ENCODE measurements at regions not wholly inside any gene's neighbourhood (a gene's known extent, or its start where the extent isn't known, plus 50 kb on each side); places are given as distances from the start of the nearest gene placed in this dataset.

DNA sequence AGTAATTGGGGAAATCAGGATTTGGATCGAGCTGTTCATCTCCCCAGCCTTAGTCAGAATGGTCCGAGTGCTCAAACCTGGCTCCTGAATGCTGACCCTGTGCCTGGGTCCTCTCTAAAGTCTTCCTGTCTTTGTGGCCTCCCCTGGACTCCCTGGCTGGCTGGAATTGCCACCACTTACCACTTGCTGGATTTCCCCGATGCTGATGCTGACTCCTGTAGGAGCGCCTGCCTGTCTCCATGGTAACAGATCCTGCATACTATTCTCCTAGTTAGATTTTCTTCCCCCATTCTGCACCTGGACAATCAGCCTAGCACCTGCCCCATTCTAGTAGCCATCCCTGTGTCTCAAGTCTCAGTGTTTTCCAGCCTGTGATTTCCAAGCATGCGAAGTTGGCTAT is 382.2 kb upstream of the ESRRG start:
- Histone ChIP-seq H3K27ac (ENCODE audit: low read depth, low read length) (no peak overlapping the region), H3K27me3 (ENCODE audit: control insufficient read depth in 3 of 3, insufficient read depth in 3 of 3, low read length in 3 of 3) (no peaks in the 10 kb centered on the region), H3K36me3 (ENCODE audit: control insufficient read depth in 3 of 3, insufficient read depth in 3 of 3, low read length in 3 of 3) (no peaks in the 10 kb centered on the region), H3K4me1 (ENCODE audit: control insufficient read depth in 3 of 3, insufficient read depth in 3 of 3, low read length in 3 of 3) (no peaks in the 10 kb centered on the region), H3K9me3 (ENCODE audit: control insufficient read depth in 3 of 3, low read length in 3 of 3) (no peaks in the 10 kb centered on the region), H3K4me3 (ENCODE audit: low read length in 3 of 3) (no peak overlapping the region), H3K9ac (ENCODE audit: low read depth in 1 of 3, low read length in 3 of 3) (no peak overlapping the region)

DNA sequence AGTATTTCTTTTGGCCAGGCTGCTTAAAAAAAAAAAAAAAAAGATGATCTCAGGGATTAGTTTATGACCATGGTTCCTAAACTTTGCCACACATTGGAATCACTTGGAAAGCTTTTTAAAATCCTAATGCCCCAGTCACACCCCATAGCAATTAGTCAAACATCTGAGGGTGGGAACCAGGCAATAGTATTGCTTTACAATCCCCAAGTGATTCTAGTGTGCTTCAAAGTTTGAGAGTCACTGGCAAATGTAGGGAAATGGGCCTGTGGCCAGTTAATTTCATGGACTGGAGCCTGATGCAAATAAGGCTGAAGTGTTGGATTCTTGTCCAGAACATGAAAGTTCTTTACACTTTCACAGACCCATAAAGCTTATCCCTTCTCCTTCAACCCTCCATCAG is 374.6 kb upstream of the ESRRG start:
- Histone ChIP-seq H3K4me3 (ENCODE audit: low read length in 3 of 3) (no peak overlapping the region), H3K36me3 (ENCODE audit: control insufficient read depth in 3 of 3, insufficient read depth in 3 of 3, low read length in 3 of 3) (no peaks in the 10 kb centered on the region), H3K27ac (ENCODE audit: low read depth, low read length) (no peak overlapping the region), H3K4me1 (ENCODE audit: control insufficient read depth in 3 of 3, insufficient read depth in 3 of 3, low read length in 3 of 3) (peaks cover 0 to 4% (median 3%) of the 10 kb centered on the region in 3 donors), H3K27me3 (ENCODE audit: control insufficient read depth in 3 of 3, insufficient read depth in 3 of 3, low read length in 3 of 3) (no peaks in the 10 kb centered on the region), H3K9me3 (ENCODE audit: control insufficient read depth in 3 of 3, low read length in 3 of 3) (no peaks in the 10 kb centered on the region), H3K9ac (ENCODE audit: low read depth in 1 of 3, low read length in 3 of 3) (no peak overlapping the region)

DNA sequence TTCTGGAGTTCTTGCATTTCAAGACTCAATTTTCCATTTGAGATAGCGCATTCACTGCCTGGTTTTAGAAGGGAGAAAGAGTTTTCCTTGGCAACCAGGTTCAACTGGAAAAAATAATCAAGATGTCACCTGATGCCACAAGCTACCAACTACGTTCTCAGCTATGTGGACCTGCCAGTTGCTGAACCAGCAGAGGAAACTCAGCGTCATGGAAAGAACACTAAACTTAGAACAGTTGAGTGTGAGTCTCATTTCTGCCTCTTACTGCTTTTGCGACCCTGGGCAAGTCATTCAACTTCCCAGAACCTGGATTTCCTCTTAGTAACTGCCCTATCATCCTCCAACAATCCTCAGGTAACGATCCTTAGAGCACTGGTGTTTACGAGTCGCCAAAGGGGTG is 373.0 kb upstream of the ESRRG start:
- Histone ChIP-seq H3K27ac (ENCODE audit: low read depth, low read length) (no peak overlapping the region), H3K4me1 (ENCODE audit: control insufficient read depth in 3 of 3, insufficient read depth in 3 of 3, low read length in 3 of 3) (peaks cover 0 to 4% (median 3%) of the 10 kb centered on the region in 3 donors), H3K9me3 (ENCODE audit: control insufficient read depth in 3 of 3, low read length in 3 of 3) (no peaks in the 10 kb centered on the region), H3K27me3 (ENCODE audit: control insufficient read depth in 3 of 3, insufficient read depth in 3 of 3, low read length in 3 of 3) (no peaks in the 10 kb centered on the region), H3K4me3 (ENCODE audit: low read length in 3 of 3) (no peak overlapping the region), H3K36me3 (ENCODE audit: control insufficient read depth in 3 of 3, insufficient read depth in 3 of 3, low read length in 3 of 3) (no peaks in the 10 kb centered on the region), H3K9ac (ENCODE audit: low read depth in 1 of 3, low read length in 3 of 3) (no peak overlapping the region)

- Histone ChIP-seq H3K4me3 (ENCODE audit: low read length in 3 of 3) (no peak overlapping the region), H3K27me3 (ENCODE audit: control insufficient read depth in 3 of 3, insufficient read depth in 3 of 3, low read length in 3 of 3) (no peaks in the 10 kb centered on the region), H3K9ac (ENCODE audit: low read depth in 1 of 3, low read length in 3 of 3) (no peak overlapping the region), H3K9me3 (ENCODE audit: control insufficient read depth in 3 of 3, low read length in 3 of 3) (no peaks in the 10 kb centered on the region), H3K36me3 (ENCODE audit: control insufficient read depth in 3 of 3, insufficient read depth in 3 of 3, low read length in 3 of 3) (no peaks in the 10 kb centered on the region), H3K27ac (ENCODE audit: low read depth, low read length) (no peak overlapping the region), H3K4me1 (ENCODE audit: control insufficient read depth in 3 of 3, insufficient read depth in 3 of 3, low read length in 3 of 3) (peaks cover 2 to 8% (median 3%) of the 10 kb centered on the region in 3 donors)
These were observed 371.9 kb upstream of the ESRRG start for GRCh38 chr1:217095050-217095622.

- Histone ChIP-seq H3K27me3 (ENCODE audit: control insufficient read depth in 3 of 3, insufficient read depth in 3 of 3, low read length in 3 of 3) (peaks cover 0 to 5% (median 0%) of the 10 kb centered on the region in 3 donors), H3K36me3 (ENCODE audit: control insufficient read depth in 3 of 3, insufficient read depth in 3 of 3, low read length in 3 of 3) (no peaks in the 10 kb centered on the region), H3K9me3 (ENCODE audit: control insufficient read depth in 3 of 3, low read length in 3 of 3) (no peaks in the 10 kb centered on the region), H3K27ac (ENCODE audit: low read depth, low read length) (no peak overlapping the region), H3K4me1 (ENCODE audit: control insufficient read depth in 3 of 3, insufficient read depth in 3 of 3, low read length in 3 of 3) (peaks cover 11 to 12% (median 11%) of the 10 kb centered on the region in 3 donors), H3K4me3 (ENCODE audit: low read length in 3 of 3) (no peak overlapping the region), H3K9ac (ENCODE audit: low read depth in 1 of 3, low read length in 3 of 3) (no peak overlapping the region)
These were observed 368.3 kb upstream of the ESRRG start for GRCh38 chr1:217091561-217091960.

GRCh38 chr1:217090060-217090911 is 367.1 kb upstream of the ESRRG start:
- peak overlapping the region; percentile 0 for H3K27ac ChIP-seq (ENCODE audit: low read depth, low read length)

DNA sequence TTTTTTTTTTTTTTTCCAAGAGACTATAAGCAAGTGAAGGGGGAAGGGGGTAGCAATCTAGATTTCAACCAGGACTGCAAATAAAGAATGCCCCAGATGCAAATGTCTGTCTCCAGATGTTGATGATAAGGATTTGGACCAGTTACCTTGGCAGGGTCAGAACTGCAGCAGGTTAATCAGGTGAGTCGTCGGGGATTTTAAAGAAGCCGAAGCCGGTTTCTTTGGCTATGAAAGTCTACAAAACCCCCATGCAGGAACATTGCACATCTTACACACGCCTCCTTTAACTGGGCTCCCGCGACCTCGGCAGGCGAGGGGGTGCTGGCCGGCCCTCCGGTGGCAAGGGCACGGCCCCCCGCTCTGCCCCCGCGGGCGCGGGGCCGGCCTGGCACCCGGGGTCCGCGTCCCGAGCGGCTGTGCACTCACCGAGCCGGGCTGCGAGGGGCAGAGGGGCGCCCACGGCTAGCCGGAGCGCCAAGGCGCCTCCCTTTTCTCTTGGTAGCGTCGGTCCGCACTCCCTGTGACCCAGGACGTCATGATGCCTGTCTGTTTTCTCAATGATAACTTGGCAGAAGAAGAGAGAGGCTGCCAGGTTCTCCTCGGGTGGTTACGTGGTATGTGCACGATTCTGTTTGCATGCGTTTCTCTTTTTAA is 366.3 kb upstream of the ESRRG start:
- no peaks in the 10 kb centered on the region for H3K36me3 ChIP-seq (ENCODE audit: control insufficient read depth in 3 of 3, insufficient read depth in 3 of 3, low read length in 3 of 3)
- H3K4me1 ChIP-seq (ENCODE audit: control insufficient read depth in 3 of 3, insufficient read depth in 3 of 3, low read length in 3 of 3), result peaks cover 8 to 11% (median 9%) of the 10 kb centered on the region in 3 donors
- no peak overlapping the region for H3K27ac ChIP-seq (ENCODE audit: low read depth, low read length)
- H3K9me3 ChIP-seq (ENCODE audit: control insufficient read depth in 3 of 3, low read length in 3 of 3), result no peaks in the 10 kb centered on the region
- H3K27me3 ChIP-seq (ENCODE audit: control insufficient read depth in 3 of 3, insufficient read depth in 3 of 3, low read length in 3 of 3), result peaks cover 0 to 5% (median 0%) of the 10 kb centered on the region in 3 donors
- peak overlapping the region; percentile 59 to 72 (median 66) for H3K4me3 ChIP-seq (ENCODE audit: low read length in 3 of 3)
- peak overlapping the region in 2 of 3 donors; percentile 34 to 81 for H3K9ac ChIP-seq (ENCODE audit: low read depth in 1 of 3, low read length in 3 of 3)

More at GRCh38 chr1:217090060-217090911, 367.1 kb upstream of the ESRRG start:
- Histone ChIP-seq H3K4me3 (ENCODE audit: low read length in 3 of 3) (peak overlapping the region; percentile 59 to 72 (median 66)), H3K27me3 (ENCODE audit: control insufficient read depth in 3 of 3, insufficient read depth in 3 of 3, low read length in 3 of 3) (peaks cover 0 to 5% (median 0%) of the 10 kb centered on the region in 3 donors), H3K4me1 (ENCODE audit: control insufficient read depth in 3 of 3, insufficient read depth in 3 of 3, low read length in 3 of 3) (peaks cover 8 to 11% (median 9%) of the 10 kb centered on the region in 3 donors), H3K9ac (ENCODE audit: low read depth in 1 of 3, low read length in 3 of 3) (peak overlapping the region; percentile 34 to 81 (median 46)), H3K36me3 (ENCODE audit: control insufficient read depth in 3 of 3, insufficient read depth in 3 of 3, low read length in 3 of 3) (no peaks in the 10 kb centered on the region), H3K9me3 (ENCODE audit: control insufficient read depth in 3 of 3, low read length in 3 of 3) (no peaks in the 10 kb centered on the region)

GRCh38 chr1:217088521-217089284 is 365.5 kb upstream of the ESRRG start:
- Histone ChIP-seq H3K27me3 (ENCODE audit: control insufficient read depth in 3 of 3, insufficient read depth in 3 of 3, low read length in 3 of 3) (peaks cover 0 to 5% (median 0%) of the 10 kb centered on the region in 3 donors), H3K4me3 (ENCODE audit: low read length in 3 of 3) (peak overlapping the region in 2 of 3 donors; percentile 55 to 66), H3K9ac (ENCODE audit: low read depth in 1 of 3, low read length in 3 of 3) (no peak overlapping the region), H3K9me3 (ENCODE audit: control insufficient read depth in 3 of 3, low read length in 3 of 3) (no peaks in the 10 kb centered on the region), H3K4me1 (ENCODE audit: control insufficient read depth in 3 of 3, insufficient read depth in 3 of 3, low read length in 3 of 3) (peaks cover 8 to 11% (median 9%) of the 10 kb centered on the region in 3 donors), H3K36me3 (ENCODE audit: control insufficient read depth in 3 of 3, insufficient read depth in 3 of 3, low read length in 3 of 3) (no peaks in the 10 kb centered on the region), H3K27ac (ENCODE audit: low read depth, low read length) (no peak overlapping the region)

GRCh38 chr1:217088011-217088410 is 364.8 kb upstream of the ESRRG start:
- no peaks in the 10 kb centered on the region for H3K9me3 ChIP-seq (ENCODE audit: control insufficient read depth in 3 of 3, low read length in 3 of 3)
- H3K9ac ChIP-seq (ENCODE audit: low read depth in 1 of 3, low read length in 3 of 3), result no peak overlapping the region
- H3K36me3 ChIP-seq (ENCODE audit: control insufficient read depth in 3 of 3, insufficient read depth in 3 of 3, low read length in 3 of 3), result no peaks in the 10 kb centered on the region
- H3K4me1 ChIP-seq (ENCODE audit: control insufficient read depth in 3 of 3, insufficient read depth in 3 of 3, low read length in 3 of 3), result peaks cover 8 to 11% (median 9%) of the 10 kb centered on the region in 3 donors
- no peak overlapping the region for H3K27ac ChIP-seq (ENCODE audit: low read depth, low read length)
- peaks cover 0 to 5% (median 0%) of the 10 kb centered on the region in 3 donors for H3K27me3 ChIP-seq (ENCODE audit: control insufficient read depth in 3 of 3, insufficient read depth in 3 of 3, low read length in 3 of 3)
- no peak overlapping the region for H3K4me3 ChIP-seq (ENCODE audit: low read length in 3 of 3)
